DND-41 (cell line): ENCODE measurements at regions not wholly inside any gene's neighbourhood (a gene's known extent, or its start where the extent isn't known, plus 50 kb on each side); places are given as distances from the start of the nearest gene placed in this dataset.
A peak's percentile ranks its signal among the peaks of the same experiment; 100 is the strongest.

Experiments used
- ATAC-seq: fragments of 200-7000 bp; cut with Tn5 transposase; 3 replicates; pipeline ENCODE4 v1.9.1; 2021; ENCODE audit warnings: low read depth; ENCODE audit not compliant: insufficient read depth
- DNase-seq: peaks from one replicate; pipeline ENCODE4 v3.0.0-alpha.2; 2020
- H2AFZ ChIP-seq: 2 replicates; pipeline ENCODE4 v1.6.0; 2012; ENCODE audit warnings: low read depth, low read length
- H3K27ac ChIP-seq: 2 replicates; pipeline ENCODE4 v1.5.1; 2012; ENCODE audit warnings: low read length, inconsistent platforms
- H3K27me3 ChIP-seq: fragments of 200-600 bp; sonication (generic); 2 replicates; pipeline ENCODE4 v1.6.0; 2012; ENCODE audit warnings: low read length, mild to moderate bottlenecking, inconsistent platforms; ENCODE audit not compliant: insufficient read depth, poor library complexity
- H3K36me3 ChIP-seq: 2 replicates; pipeline ENCODE4 v1.5.1; 2012; ENCODE audit warnings: low read length, inconsistent platforms; ENCODE audit not compliant: insufficient read depth
- H3K4me1 ChIP-seq: 2 replicates; pipeline ENCODE4 v1.5.1; 2012; ENCODE audit warnings: mild to moderate bottlenecking, low read length; ENCODE audit not compliant: insufficient read depth
- H3K4me2 ChIP-seq: 2 replicates; pipeline ENCODE4 v1.6.0; 2012; ENCODE audit warnings: mild to moderate bottlenecking, moderate library complexity, low read length, inconsistent platforms; ENCODE audit not compliant: insufficient read depth
- H3K4me3 ChIP-seq, 2 experiments: fragments of 200-600 bp in 1 of 2; shearing (Covaris generic) in 1 of 2; 2 replicates each; pipeline ENCODE4 v1.5.1; 2012 to 2016; ENCODE audit warnings: inconsistent platforms in 2 of 2, low read length in 2 of 2, mild to moderate bottlenecking in 2 of 2, low read depth in 1 of 2, moderate library complexity in 1 of 2
- H3K79me2 ChIP-seq: 2 replicates; pipeline ENCODE4 v1.6.0; 2012; ENCODE audit warnings: low read length, inconsistent platforms; ENCODE audit not compliant: insufficient read depth
- H3K9ac ChIP-seq: 2 replicates; pipeline ENCODE4 v1.6.0; 2012; ENCODE audit warnings: low read depth, mild to moderate bottlenecking, inconsistent platforms, low read length, moderate library complexity
- H3K9me3 ChIP-seq: 2 replicates; pipeline ENCODE4 v1.5.1; 2012; ENCODE audit warnings: low read length, moderate library complexity, mild to moderate bottlenecking, inconsistent platforms; ENCODE audit not compliant: insufficient read depth, severe bottlenecking
- H4K20me1 ChIP-seq: 2 replicates; pipeline ENCODE4 v1.6.0; 2012; ENCODE audit warnings: low read length; ENCODE audit not compliant: insufficient read depth
- EZH2 ChIP-seq: IDR thresholded peaks from 3 replicates; pipeline ENCODE4 v1.6.1; 2012; ENCODE audit warnings: borderline replicate concordance, low read depth, mild to moderate bottlenecking, moderate library complexity, low read length, inconsistent platforms; ENCODE audit not compliant: severe bottlenecking
- TF ChIP-seq, protein P1 (sequence below): IDR thresholded peaks from 2 replicates; pipeline ENCODE4 v1.5.1; 2012; ENCODE audit warnings: borderline replicate concordance, low read length, moderate library complexity, mild to moderate bottlenecking; ENCODE audit not compliant: poor library complexity, severe bottlenecking; ENCODE audit errors: extremely low read depth

GRCh38 chr1:17978016-17978415, 129.6 kb upstream of the IGSF21 start:
- no peak overlapping the region for H3K9ac ChIP-seq
- no peak overlapping the region for H3K4me2 ChIP-seq
- H3K27me3 ChIP-seq: no peaks in the 10 kb centered on the region
- ATAC-seq (no peak), DNase-seq (no peak)
- no peak overlapping the region for H3K27ac ChIP-seq
- H4K20me1 ChIP-seq: no peaks in the 10 kb centered on the region
- H3K9me3 ChIP-seq: no peaks in the 10 kb centered on the region
- H3K36me3 ChIP-seq: no peaks in the 10 kb centered on the region
- H3K4me1 ChIP-seq: no peaks in the 10 kb centered on the region
- TF ChIP-seq EZH2: no peak
- TF ChIP-seq, protein P1, sequence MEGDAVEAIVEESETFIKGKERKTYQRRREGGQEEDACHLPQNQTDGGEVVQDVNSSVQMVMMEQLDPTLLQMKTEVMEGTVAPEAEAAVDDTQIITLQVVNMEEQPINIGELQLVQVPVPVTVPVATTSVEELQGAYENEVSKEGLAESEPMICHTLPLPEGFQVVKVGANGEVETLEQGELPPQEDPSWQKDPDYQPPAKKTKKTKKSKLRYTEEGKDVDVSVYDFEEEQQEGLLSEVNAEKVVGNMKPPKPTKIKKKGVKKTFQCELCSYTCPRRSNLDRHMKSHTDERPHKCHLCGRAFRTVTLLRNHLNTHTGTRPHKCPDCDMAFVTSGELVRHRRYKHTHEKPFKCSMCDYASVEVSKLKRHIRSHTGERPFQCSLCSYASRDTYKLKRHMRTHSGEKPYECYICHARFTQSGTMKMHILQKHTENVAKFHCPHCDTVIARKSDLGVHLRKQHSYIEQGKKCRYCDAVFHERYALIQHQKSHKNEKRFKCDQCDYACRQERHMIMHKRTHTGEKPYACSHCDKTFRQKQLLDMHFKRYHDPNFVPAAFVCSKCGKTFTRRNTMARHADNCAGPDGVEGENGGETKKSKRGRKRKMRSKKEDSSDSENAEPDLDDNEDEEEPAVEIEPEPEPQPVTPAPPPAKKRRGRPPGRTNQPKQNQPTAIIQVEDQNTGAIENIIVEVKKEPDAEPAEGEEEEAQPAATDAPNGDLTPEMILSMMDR: no peak
- no peaks in the 10 kb centered on the region for H3K79me2 ChIP-seq
- no peak overlapping the region for H3K4me3 ChIP-seq
- H2AFZ ChIP-seq: no peak overlapping the region

DNA sequence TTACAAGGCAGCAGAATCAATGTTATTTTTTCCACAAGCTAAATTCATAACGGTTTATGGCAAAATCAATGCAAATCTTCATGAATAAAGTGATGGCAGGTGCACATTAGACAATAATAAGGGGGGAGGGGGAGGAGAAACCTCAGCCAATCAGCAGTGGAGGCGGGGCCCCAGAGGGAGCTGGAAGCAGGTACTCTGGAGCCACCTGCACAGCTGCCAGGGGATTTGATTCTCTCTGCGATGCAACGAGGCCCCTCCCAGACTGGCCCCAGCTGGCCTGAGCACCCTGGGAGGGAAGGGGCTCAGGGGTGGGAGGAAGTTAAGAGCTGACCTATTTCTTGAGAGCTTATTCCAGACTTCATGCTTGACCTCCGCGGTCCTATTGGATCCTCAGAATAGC, 127.8 kb upstream of the IGSF21 start:
- H3K4me1 ChIP-seq: no peaks in the 10 kb centered on the region
- H2AFZ ChIP-seq: no peak overlapping the region
- H3K9ac ChIP-seq: no peak overlapping the region
- H3K4me2 ChIP-seq: no peak overlapping the region
- H3K4me3 ChIP-seq: no peak overlapping the region
- no peaks in the 10 kb centered on the region for H3K36me3 ChIP-seq
- no peaks in the 10 kb centered on the region for H4K20me1 ChIP-seq
- DNase-seq (no peak), ATAC-seq (no peak)
- no peaks in the 10 kb centered on the region for H3K27me3 ChIP-seq
- H3K27ac ChIP-seq: no peak overlapping the region
- H3K79me2 ChIP-seq: no peaks in the 10 kb centered on the region
- no peak for TF ChIP-seq EZH2
- TF ChIP-seq, protein P1: no peak
- H3K9me3 ChIP-seq: no peaks in the 10 kb centered on the region

GRCh38 chr1:17982197-17982596, 125.4 kb upstream of the IGSF21 start:
- Histone ChIP-seq H3K79me2 (no peaks in the 10 kb centered on the region), H3K4me2 (no peak overlapping the region), H3K9me3 (no peaks in the 10 kb centered on the region), H2AFZ (no peak overlapping the region), H3K27ac (no peak overlapping the region), H3K36me3 (no peaks in the 10 kb centered on the region), H3K9ac (no peak overlapping the region), H3K27me3 (no peaks in the 10 kb centered on the region), H4K20me1 (no peaks in the 10 kb centered on the region), H3K4me1 (no peaks in the 10 kb centered on the region), H3K4me3 (no peak overlapping the region)
- ATAC-seq: no peak
- DNase-seq: no peak
- TF ChIP-seq EZH2: no peak
- TF ChIP-seq, protein P1: no peak

- no peaks in the 10 kb centered on the region for H3K27me3 ChIP-seq
- no peak overlapping the region for H2AFZ ChIP-seq
- no peaks in the 10 kb centered on the region for H4K20me1 ChIP-seq
- H3K9me3 ChIP-seq: no peaks in the 10 kb centered on the region
- no peak overlapping the region for H3K9ac ChIP-seq
- ATAC-seq (no peak), DNase-seq (peak; percentile 32)
- H3K4me2 ChIP-seq: no peak overlapping the region
- no peaks in the 10 kb centered on the region for H3K79me2 ChIP-seq
- TF ChIP-seq, protein P1: peak; percentile 77
- TF ChIP-seq EZH2: no peak
- H3K4me1 ChIP-seq: no peaks in the 10 kb centered on the region
- no peak overlapping the region for H3K27ac ChIP-seq
- H3K36me3 ChIP-seq: no peaks in the 10 kb centered on the region
- H3K4me3 ChIP-seq: no peak overlapping the region
Measured at GRCh38 chr1:17984583-17984982, 123.0 kb upstream of the IGSF21 start.
